Neural progenitor cell (in vitro differentiated cells): ENCODE measurements at regions not wholly inside any gene's neighbourhood (a gene's known extent, or its start where the extent isn't known, plus 50 kb on each side); places are given as distances from the start of the nearest gene placed in this dataset.

Source experiments
- CTCF ChIP-seq: fragments of 200-600 bp; sonication (generic); IDR thresholded peaks from 2 replicates; pipeline ENCODE4 v1.5.1; 2017; ENCODE audit warnings: antibody characterized with exemption, mild to moderate bottlenecking
- EZH2 ChIP-seq: fragments of 200-600 bp; sonication (generic); IDR thresholded peaks from 2 replicates; pipeline ENCODE4 v1.6.1; 2017; ENCODE audit warnings: antibody characterized with exemption, mild to moderate bottlenecking, moderate library complexity

- TF ChIP-seq CTCF (no peak), EZH2 (no peak)
Observed at GRCh38 chr9:14401911-14402310, 88.0 kb upstream of the NFIB start.
